H9 (cell line): ENCODE measurements at regions not wholly inside any gene's neighbourhood (a gene's known extent, or its start where the extent isn't known, plus 50 kb on each side); places are given as distances from the start of the nearest gene placed in this dataset.

Experiments
- DNase-seq: peaks from one replicate; pipeline ENCODE4 v3.0.0-alpha.2; 2017
- H2AFZ ChIP-seq: one replicate; pipeline ENCODE4 v1.6.1; 2013; ENCODE audit warnings: mild to moderate bottlenecking, low read length, control low read depth, moderate library complexity
- H2AK5ac ChIP-seq: 2 replicates; pipeline ENCODE4 v1.6.1; 2013; ENCODE audit warnings: low read length, control low read depth, mixed read lengths; ENCODE audit not compliant: insufficient read length
- H2BK120ac ChIP-seq: one replicate; pipeline ENCODE4 v1.6.1; 2013; ENCODE audit warnings: low read depth, mild to moderate bottlenecking, low read length, control low read depth, inconsistent platforms; ENCODE audit not compliant: poor library complexity, severe bottlenecking
- H2BK12ac ChIP-seq: 2 replicates; pipeline ENCODE4 v1.6.1; 2013; ENCODE audit warnings: low read length, control low read depth, mixed read lengths, low read depth; ENCODE audit not compliant: insufficient read length
- H2BK15ac ChIP-seq: 2 replicates; pipeline ENCODE4 v1.6.1; 2013; ENCODE audit warnings: low read depth, low read length, control low read depth
- H2BK20ac ChIP-seq: one replicate; pipeline ENCODE4 v1.6.1; 2013; ENCODE audit warnings: low read depth, mild to moderate bottlenecking, low read length, control low read depth, inconsistent platforms; ENCODE audit not compliant: poor library complexity, severe bottlenecking
- H2BK5ac ChIP-seq: 2 replicates; pipeline ENCODE4 v1.6.1; 2013; ENCODE audit warnings: low read length, control low read depth, mixed read lengths; ENCODE audit not compliant: insufficient read length
- H3K14ac ChIP-seq: 2 replicates; pipeline ENCODE4 v1.6.1; 2013; ENCODE audit warnings: low read length, control low read depth; ENCODE audit not compliant: insufficient read depth
- H3K18ac ChIP-seq: 2 replicates; pipeline ENCODE4 v1.6.1; 2013; ENCODE audit warnings: low read depth, mild to moderate bottlenecking, mixed read lengths, low read length, control low read depth; ENCODE audit not compliant: insufficient read length
- H3K23ac ChIP-seq: 2 replicates; pipeline ENCODE4 v1.6.1; 2013; ENCODE audit warnings: low read length, control low read depth, mixed read lengths, low read depth; ENCODE audit not compliant: insufficient read length
- H3K23me2 ChIP-seq: 2 replicates; pipeline ENCODE4 v1.6.1; 2013; ENCODE audit warnings: low read depth, mild to moderate bottlenecking, mixed read lengths, low read length, control low read depth; ENCODE audit not compliant: insufficient read length, poor library complexity, severe bottlenecking
- H3K27ac ChIP-seq: 2 replicates; pipeline ENCODE4 v1.5.1; 2013; ENCODE audit warnings: low read length, control low read depth, mixed read lengths, low read depth; ENCODE audit not compliant: insufficient read length
- H3K27me3 ChIP-seq: 2 replicates; pipeline ENCODE4 v1.6.1; 2013; ENCODE audit warnings: low read length, control low read depth, inconsistent platforms; ENCODE audit not compliant: insufficient read depth
- H3K4ac ChIP-seq: 2 replicates; pipeline ENCODE4 v1.6.1; 2013; ENCODE audit warnings: low read depth, mild to moderate bottlenecking, control low read depth, inconsistent platforms, low read length, moderate library complexity
- H3K4me1 ChIP-seq: 2 replicates; pipeline ENCODE4 v1.6.1; 2013; ENCODE audit warnings: low read length, control low read depth, inconsistent platforms; ENCODE audit not compliant: insufficient read depth
- H3K4me2 ChIP-seq: 2 replicates; pipeline ENCODE4 v1.6.1; 2013; ENCODE audit warnings: low read length, control low read depth, mixed read lengths; ENCODE audit not compliant: insufficient read length, insufficient read depth
- H3K56ac ChIP-seq: 2 replicates; pipeline ENCODE4 v1.6.1; 2013; ENCODE audit warnings: low read depth, mild to moderate bottlenecking, mixed read lengths, low read length, control low read depth; ENCODE audit not compliant: insufficient read length
- H3K79me1 ChIP-seq: 2 replicates; pipeline ENCODE4 v1.6.1; 2013; ENCODE audit warnings: low read depth, mild to moderate bottlenecking, moderate library complexity, low read length, control low read depth, inconsistent platforms; ENCODE audit not compliant: insufficient read depth, poor library complexity, severe bottlenecking
- H3K79me2 ChIP-seq: 2 replicates; pipeline ENCODE4 v1.6.1; 2013; ENCODE audit warnings: low read length, control low read depth, inconsistent platforms; ENCODE audit not compliant: insufficient read depth
- H3K9ac ChIP-seq: 2 replicates; pipeline ENCODE4 v1.6.1; 2013; ENCODE audit warnings: low read length, control low read depth, mixed read lengths; ENCODE audit not compliant: insufficient read length; ENCODE audit errors: extremely low read depth
- H3K9me3 ChIP-seq: one replicate; pipeline ENCODE4 v1.6.1; 2013; ENCODE audit warnings: low read depth, low read length, inconsistent platforms; ENCODE audit not compliant: control insufficient read depth
- H3T11ph ChIP-seq: one replicate; pipeline ENCODE4 v1.6.1; 2013; ENCODE audit warnings: mild to moderate bottlenecking, low read length, control low read depth, inconsistent platforms
- H4K20me1 ChIP-seq: one replicate; pipeline ENCODE4 v1.6.1; 2013; ENCODE audit not compliant: control insufficient read depth, insufficient read length, insufficient read depth
- H4K5ac ChIP-seq: 2 replicates; pipeline ENCODE4 v1.6.1; 2013; ENCODE audit warnings: low read depth, mild to moderate bottlenecking, mixed read lengths, low read length, control low read depth; ENCODE audit not compliant: insufficient read length
- H4K8ac ChIP-seq: replicated peaks from 2 replicates; pipeline ENCODE4 v1.6.1; 2013; ENCODE audit warnings: low read length, control low read depth, mixed read lengths, low read depth; ENCODE audit not compliant: insufficient read length
- H4K91ac ChIP-seq: 2 replicates; pipeline ENCODE4 v1.6.1; 2013; ENCODE audit warnings: low read depth, mild to moderate bottlenecking, moderate library complexity, mixed read lengths, low read length, control low read depth; ENCODE audit not compliant: insufficient read length
- H3K27ac Mint-ChIP-seq, 3 experiments: 2 replicates in 2 of 3; 3 replicates in 1 of 3; pipeline ENCODE4 v1.8.0; 2020 to 2021; ENCODE audit warnings: mixed read lengths in 3 of 3, mild to moderate bottlenecking in 1 of 3, moderate library complexity in 1 of 3
- H3K27me3 Mint-ChIP-seq: 2 replicates; pipeline ENCODE4 v1.8.0; 2021; ENCODE audit warnings: low read depth, mild to moderate bottlenecking, moderate library complexity, mixed read lengths
- H3K36me3 Mint-ChIP-seq, 3 experiments: 2 replicates in 2 of 3; 3 replicates in 1 of 3; pipeline ENCODE4 v1.8.0; 2020 to 2021; ENCODE audit warnings: low read depth in 3 of 3, mixed read lengths in 3 of 3; ENCODE audit not compliant: insufficient read depth in 1 of 3
- H3K4me1 Mint-ChIP-seq, 2 experiments: 2 replicates each; pipeline ENCODE4 v1.8.0; 2020; ENCODE audit warnings: mixed read lengths in 2 of 2
- H3K4me3 Mint-ChIP-seq, 2 experiments: 2 replicates in 1 of 2; 3 replicates in 1 of 2; pipeline ENCODE4 v1.8.0; 2020 to 2021; ENCODE audit warnings: mild to moderate bottlenecking in 2 of 2, mixed read lengths in 2 of 2, moderate library complexity in 1 of 2
- H3K9me3 Mint-ChIP-seq, 2 experiments: 2 replicates in 1 of 2; 3 replicates in 1 of 2; pipeline ENCODE4 v1.8.0; 2020; ENCODE audit warnings: mild to moderate bottlenecking in 2 of 2, mixed read lengths in 2 of 2, moderate library complexity in 1 of 2
- WGBS: extraction: QIAGEN DNeasy Blood & Tissue Kit; methylation state at CpG from one replicate; pipeline ENCODE4 v1.1.7; 2013; ENCODE audit warnings: missing lambda C conversion rate, low lambda C conversion rate, mixed read lengths; ENCODE audit not compliant: insufficient read length; ENCODE audit errors: extremely low coverage; 5-methylcytosine and 5-hydroxymethylcytosine counted together
- TF ChIP-seq, protein P1 (sequence below): fragments of 200-600 bp; sonication (generic); conservative IDR thresholded peaks from 3 replicates; pipeline ENCODE4 v1.8.0; 2021; ENCODE audit warnings: antibody characterized with exemption, mild to moderate bottlenecking

GRCh38 chr6:77366798-77367197 lies 96.5 kb downstream of the HTR1B start:
- no peak overlapping the region for H4K5ac ChIP-seq
- no peak overlapping the region for H3K14ac ChIP-seq
- Mint-ChIP-seq H3K36me3 (peaks cover 0 to 9% (median 0%) of the 10 kb centered on the region in 3 experiments; a peak in 4 of 7 replicates), H3K9me3 (peaks cover 2 to 4% of the 10 kb centered on the region in 2 experiments; a peak in 3 of 5 replicates), H3K4me1 (peaks cover 3 to 10% of the 10 kb centered on the region in 2 experiments; a peak in 2 of 4 replicates), H3K27me3 (no peaks in the 10 kb centered on the region), H3K4me3 (no peak overlapping the region), H3K27ac (no peak overlapping the region)
- H2AFZ ChIP-seq: no peak overlapping the region
- H3K18ac ChIP-seq: no peak overlapping the region
- TF ChIP-seq, protein P1, sequence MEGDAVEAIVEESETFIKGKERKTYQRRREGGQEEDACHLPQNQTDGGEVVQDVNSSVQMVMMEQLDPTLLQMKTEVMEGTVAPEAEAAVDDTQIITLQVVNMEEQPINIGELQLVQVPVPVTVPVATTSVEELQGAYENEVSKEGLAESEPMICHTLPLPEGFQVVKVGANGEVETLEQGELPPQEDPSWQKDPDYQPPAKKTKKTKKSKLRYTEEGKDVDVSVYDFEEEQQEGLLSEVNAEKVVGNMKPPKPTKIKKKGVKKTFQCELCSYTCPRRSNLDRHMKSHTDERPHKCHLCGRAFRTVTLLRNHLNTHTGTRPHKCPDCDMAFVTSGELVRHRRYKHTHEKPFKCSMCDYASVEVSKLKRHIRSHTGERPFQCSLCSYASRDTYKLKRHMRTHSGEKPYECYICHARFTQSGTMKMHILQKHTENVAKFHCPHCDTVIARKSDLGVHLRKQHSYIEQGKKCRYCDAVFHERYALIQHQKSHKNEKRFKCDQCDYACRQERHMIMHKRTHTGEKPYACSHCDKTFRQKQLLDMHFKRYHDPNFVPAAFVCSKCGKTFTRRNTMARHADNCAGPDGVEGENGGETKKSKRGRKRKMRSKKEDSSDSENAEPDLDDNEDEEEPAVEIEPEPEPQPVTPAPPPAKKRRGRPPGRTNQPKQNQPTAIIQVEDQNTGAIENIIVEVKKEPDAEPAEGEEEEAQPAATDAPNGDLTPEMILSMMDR: no peak
- H3K23ac ChIP-seq: no peak overlapping the region
- no peak overlapping the region for H4K91ac ChIP-seq
- H3K27ac ChIP-seq: no peak overlapping the region
- H3K23me2 ChIP-seq: no peaks in the 10 kb centered on the region
- H2BK12ac ChIP-seq: no peak overlapping the region
- no peak overlapping the region for H2BK15ac ChIP-seq
- H3K56ac ChIP-seq: no peak overlapping the region
- H2BK20ac ChIP-seq: no peak overlapping the region
- no peak for DNase-seq
- no peak overlapping the region for H3K4ac ChIP-seq
- no peaks in the 10 kb centered on the region for H3K79me2 ChIP-seq
- no peak overlapping the region for H2AK5ac ChIP-seq
- no peaks in the 10 kb centered on the region for H3K27me3 ChIP-seq
- H3K9me3 ChIP-seq: no peaks in the 10 kb centered on the region
- no peak overlapping the region for H2BK5ac ChIP-seq
- H3K4me1 ChIP-seq: no peaks in the 10 kb centered on the region
- H3T11ph ChIP-seq: no peak overlapping the region
- no peaks in the 10 kb centered on the region for H4K20me1 ChIP-seq
- H2BK120ac ChIP-seq: no peak overlapping the region
- H4K8ac ChIP-seq: no peak overlapping the region
- no peaks in the 10 kb centered on the region for H3K79me1 ChIP-seq
- no CpG with 5 or more reads among the region's 2 CpGs for WGBS
- no peak overlapping the region for H3K9ac ChIP-seq
- H3K4me2 ChIP-seq: no peak overlapping the region
